Tibial artery (tissue), 4 donors: ENCODE measurements at regions not wholly inside any gene's neighbourhood (a gene's known extent, or its start where the extent isn't known, plus 50 kb on each side); places are given as distances from the start of the nearest gene placed in this dataset.
A peak's percentile ranks its signal among the peaks of the same experiment; 100 is the strongest.

ENCODE experiments used
- DNase-seq, 2 donors: peaks; one replicate each; pipeline ENCODE4 v3.0.0-alpha.2; 2019
- H3K27ac ChIP-seq, 2 donors: fragments of 200-600 bp; sonication (generic) in 1 of 2; 1 replicate in 1 of 2; 2 replicates in 1 of 2; pipeline ENCODE4 v1.5.1; 2018 to 2019; ENCODE audit warnings: mild to moderate bottlenecking in 1 of 2
- H3K27me3 ChIP-seq, 2 donors: fragments of 200-600 bp; sonication (generic) in 1 of 2; one replicate each; pipeline versions ENCODE4 v1.5.1 to v1.6.0; 2016 to 2019
- H3K36me3 ChIP-seq, 3 donors: fragments of 200-600 bp; sonication (generic) in 2 of 3; one replicate each; pipeline ENCODE4 v1.5.1; 2016 to 2019; ENCODE audit warnings: mild to moderate bottlenecking in 2 of 3
- H3K4me1 ChIP-seq, 4 donors: fragments of 200-600 bp; sonication (generic) in 2 of 4; 1 replicate in 3 of 4; 2 replicates in 1 of 4; pipeline ENCODE4 v1.5.1; 2016 to 2019
- H3K4me3 ChIP-seq, 2 donors: fragments of 200-600 bp; sonication (generic) in 1 of 2; 1 replicate in 1 of 2; 2 replicates in 1 of 2; pipeline ENCODE4 v1.5.1; 2018 to 2019; ENCODE audit warnings: mild to moderate bottlenecking in 2 of 2
- H3K9me3 ChIP-seq, 3 donors: fragments of 200-600 bp; sonication (generic) in 1 of 3; one replicate each; pipeline ENCODE4 v1.5.1; 2016 to 2019
- CTCF ChIP-seq, 2 experiments: fragments of 200-600 bp in 1 of 2; fragments of 450-650 bp in 1 of 2; IDR thresholded peaks; one replicate each; pipeline ENCODE4 v1.5.1; 2017 to 2019; ENCODE audit warnings: antibody characterized with exemption in 2 of 2, mild to moderate bottlenecking in 1 of 2, moderate library complexity in 1 of 2
- intact Hi-C: fragments of 100-400 bp; cut with DNase I; formaldehyde crosslinking; loops from one replicate; pipeline ENCODE4 v1.15.0; 2023; ENCODE audit warnings: low total_unique reads

GRCh38 chr3:127120851-127121647 is 71.9 kb upstream of the PRR23E start:
- Histone ChIP-seq H3K4me1 (no peaks in the 10 kb centered on the region), H3K27me3 (no peaks in the 10 kb centered on the region), H3K9me3 (no peaks in the 10 kb centered on the region), H3K4me3 (no peak overlapping the region), H3K27ac (no peak overlapping the region), H3K36me3 (no peaks in the 10 kb centered on the region)
- DNase-seq, result peak in 1 of 2 donors; percentile 49
- intact Hi-C loops, result no loop called here
- no peak for TF ChIP-seq CTCF (IDR thresholded peaks at IDR 0.05)

- Histone ChIP-seq H3K36me3 (no peaks in the 10 kb centered on the region), H3K9me3 (no peaks in the 10 kb centered on the region), H3K4me3 (no peak overlapping the region), H3K4me1 (no peaks in the 10 kb centered on the region), H3K27me3 (no peaks in the 10 kb centered on the region), H3K27ac (no peak overlapping the region)
- no peak for DNase-seq
- TF ChIP-seq CTCF (IDR thresholded peaks at IDR 0.05), result no peak
- intact Hi-C loops, result no loop called here
These were observed 71.0 kb upstream of the PRR23E start for GRCh38 chr3:127121885-127122284.

- no peak overlapping the region for H3K27ac ChIP-seq
- H3K4me3 ChIP-seq, result no peak overlapping the region
- no peaks in the 10 kb centered on the region for H3K9me3 ChIP-seq
- no peaks in the 10 kb centered on the region for H3K4me1 ChIP-seq
- H3K36me3 ChIP-seq, result no peaks in the 10 kb centered on the region
- no peaks in the 10 kb centered on the region for H3K27me3 ChIP-seq
- DNase-seq, result peak in 1 of 2 donors; percentile 28
- TF ChIP-seq CTCF (IDR thresholded peaks at IDR 0.05), result no peak
- intact Hi-C loops, result no loop called here
These were observed 69.4 kb upstream of the PRR23E start for GRCh38 chr3:127123533-127123932.

- H3K27me3 ChIP-seq, result no peaks in the 10 kb centered on the region
- TF ChIP-seq CTCF (IDR thresholded peaks at IDR 0.05), result no peak
- H3K4me1 ChIP-seq, result no peaks in the 10 kb centered on the region
- DNase-seq, result no peak
- intact Hi-C loops, result no loop called here
- no peaks in the 10 kb centered on the region for H3K36me3 ChIP-seq
- no peak overlapping the region for H3K4me3 ChIP-seq
- H3K27ac ChIP-seq, result no peak overlapping the region
- no peaks in the 10 kb centered on the region for H3K9me3 ChIP-seq
These were observed 68.8 kb upstream of the PRR23E start for GRCh38 chr3:127124120-127124519.

GRCh38 chr3:127131424-127132170 is 61.3 kb upstream of the PRR23E start:
- H3K27me3 ChIP-seq, result peaks cover 0 to 37% of the 10 kb centered on the region in 2 donors
- no peak overlapping the region for H3K27ac ChIP-seq
- no peak overlapping the region for H3K4me3 ChIP-seq
- no peak for TF ChIP-seq CTCF (IDR thresholded peaks at IDR 0.05)
- H3K36me3 ChIP-seq, result no peaks in the 10 kb centered on the region
- peaks cover 0 to 22% (median 16%) of the 10 kb centered on the region in 4 donors for H3K4me1 ChIP-seq
- H3K9me3 ChIP-seq, result no peaks in the 10 kb centered on the region
- intact Hi-C loops, result no loop called here
- DNase-seq, result peak in 1 of 2 donors; percentile 45
